GF-D8 (cell line): ENCODE measurements at regions not wholly inside any gene's neighbourhood (a gene's known extent, or its start where the extent isn't known, plus 50 kb on each side); places are given as distances from the start of the nearest gene placed in this dataset.
"Not testable (repeated sequence)": the region's sequence is repeated elsewhere in the genome, so short reads cannot be mapped to it uniquely, and the experiment has no call there.

Experiments
- DNase-seq: peaks from one replicate; lab custom pipeline; 2025; lab: John Stamatoyannopoulos, UW

DNA sequence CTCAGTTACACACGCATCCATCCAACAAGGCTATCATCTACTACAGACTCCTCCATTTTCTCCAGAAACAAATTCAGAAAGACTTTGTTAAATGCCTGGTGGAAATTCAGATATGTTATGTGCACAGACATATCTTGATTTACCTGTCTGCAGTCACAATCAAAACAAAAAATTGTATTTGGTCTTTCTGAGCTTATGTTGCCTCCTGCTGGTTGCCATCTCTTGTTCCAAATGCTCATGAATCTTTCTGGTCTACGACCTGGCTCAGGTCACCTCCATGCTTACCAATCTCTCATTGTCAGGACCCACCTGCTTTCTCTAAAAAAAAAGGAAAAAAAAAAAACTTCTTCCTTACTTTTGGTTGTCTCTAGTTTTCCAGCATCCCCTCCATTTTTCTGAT is 169.2 kb upstream of the PLXNC1 start:
- DNase-seq, result no peak

GRCh38 chr12:93980711-93981110 is 167.7 kb upstream of the PLXNC1 start:
- DNase-seq, result no peak

DNA sequence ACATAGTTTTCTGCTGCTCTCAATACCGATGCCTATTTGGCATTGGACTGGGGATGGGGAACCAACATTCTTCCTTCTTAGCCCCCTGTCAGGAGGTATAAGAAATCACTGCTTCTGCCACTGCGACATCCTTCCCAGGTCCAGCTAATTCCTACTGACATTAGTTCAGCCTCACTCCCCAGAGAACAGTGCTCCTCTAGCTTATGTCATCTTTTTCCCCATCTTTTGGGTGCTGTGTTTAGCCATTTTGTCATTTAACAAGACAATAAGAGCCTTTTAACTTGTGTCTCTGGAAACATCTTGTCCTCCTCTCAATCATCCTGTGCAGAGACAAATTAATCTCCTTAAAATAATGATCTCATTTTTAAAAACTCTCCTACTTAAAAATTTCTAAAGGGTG is 167.0 kb upstream of the PLXNC1 start:
- no peak for DNase-seq

DNA sequence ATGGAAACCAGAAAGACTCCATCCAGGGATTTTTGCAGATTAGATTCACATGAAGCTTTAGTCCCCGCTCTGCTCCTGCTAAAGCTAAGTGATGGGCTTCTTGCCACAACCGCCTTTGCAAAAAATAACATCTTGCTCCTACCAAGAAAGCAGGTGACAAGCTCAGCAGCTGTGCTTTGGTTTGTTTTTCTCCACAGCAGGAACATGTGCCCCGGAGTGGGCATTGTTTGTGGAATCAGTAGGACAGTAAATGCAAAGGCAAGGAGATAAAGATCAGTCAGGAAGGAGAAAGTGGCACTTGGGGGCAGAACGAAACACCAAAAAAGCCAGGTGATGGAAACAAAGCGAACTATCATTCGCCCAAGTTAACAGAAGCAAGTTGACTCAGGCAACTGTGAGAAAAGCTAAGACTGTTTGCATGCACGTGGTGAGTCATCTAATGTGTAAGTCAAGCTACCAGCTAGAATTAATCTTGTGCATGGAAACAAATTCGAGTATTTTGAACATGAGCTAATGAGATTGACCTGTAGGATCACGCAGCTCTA is 165.5 kb upstream of the PLXNC1 start:
- no peak for DNase-seq

GRCh38 chr12:93984005-93984404 is 164.4 kb upstream of the PLXNC1 start:
- DNase-seq, result no peak

GRCh38 chr12:93989949-93990348 is 158.4 kb upstream of the PLXNC1 start:
- no peak for DNase-seq

GRCh38 chr12:93990832-93991803 is 157.3 kb upstream of the PLXNC1 start:
- no peak for DNase-seq

- DNase-seq, result no peak
Measured at GRCh38 chr12:93991829-93992461, 156.4 kb upstream of the PLXNC1 start.

- DNase-seq, result no peak
Measured at GRCh38 chr12:93994721-93995120, 153.7 kb upstream of the PLXNC1 start.

- no peak for DNase-seq
Measured at GRCh38 chr12:93996321-93996720, 152.1 kb upstream of the PLXNC1 start.

DNA sequence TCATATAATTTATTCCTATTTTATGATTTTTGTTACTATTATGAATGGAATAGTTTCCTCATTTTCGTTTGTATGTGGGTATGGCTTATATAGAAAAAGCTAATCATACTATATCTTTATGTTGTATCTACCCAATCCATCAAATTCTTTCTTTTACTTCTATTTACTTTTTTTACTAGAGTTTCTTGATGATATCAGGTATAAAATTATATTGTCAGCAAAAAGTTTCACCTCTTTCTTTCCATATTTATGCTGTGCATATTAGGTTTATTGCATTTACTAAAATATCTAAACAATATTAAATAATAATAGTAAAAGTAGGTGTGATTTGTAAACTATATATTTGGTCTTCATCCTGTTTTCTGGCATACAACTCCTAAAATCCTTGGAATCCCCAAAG is 146.7 kb upstream of the PLXNC1 start:
- DNase-seq, result no peak

DNA sequence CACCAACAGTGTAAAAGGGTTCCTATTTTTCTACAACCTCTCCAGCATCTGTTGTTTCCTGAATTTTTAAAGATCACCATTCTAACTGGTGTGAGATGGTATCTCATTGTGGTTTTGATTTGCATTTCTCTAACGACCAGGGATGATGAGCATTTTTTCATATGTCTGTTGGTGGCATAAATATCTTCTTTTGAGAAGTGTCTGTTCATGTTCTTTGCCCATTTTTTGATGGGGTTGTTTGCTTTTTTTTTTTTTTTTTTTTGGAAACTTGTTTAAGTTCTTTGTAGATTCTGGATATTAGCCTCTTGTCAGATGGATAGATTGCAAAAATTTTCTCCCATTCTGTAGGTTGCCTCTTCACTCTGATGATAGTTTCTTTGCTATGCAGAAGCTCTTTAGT is 145.5 kb upstream of the PLXNC1 start:
- not testable (repeated sequence) for DNase-seq

- DNase-seq, result not testable (repeated sequence)
Measured at GRCh38 chr12:94007833-94008232, 140.5 kb upstream of the PLXNC1 start.

GRCh38 chr12:94010307-94010706 is 138.1 kb upstream of the PLXNC1 start:
- DNase-seq, result no peak

DNA sequence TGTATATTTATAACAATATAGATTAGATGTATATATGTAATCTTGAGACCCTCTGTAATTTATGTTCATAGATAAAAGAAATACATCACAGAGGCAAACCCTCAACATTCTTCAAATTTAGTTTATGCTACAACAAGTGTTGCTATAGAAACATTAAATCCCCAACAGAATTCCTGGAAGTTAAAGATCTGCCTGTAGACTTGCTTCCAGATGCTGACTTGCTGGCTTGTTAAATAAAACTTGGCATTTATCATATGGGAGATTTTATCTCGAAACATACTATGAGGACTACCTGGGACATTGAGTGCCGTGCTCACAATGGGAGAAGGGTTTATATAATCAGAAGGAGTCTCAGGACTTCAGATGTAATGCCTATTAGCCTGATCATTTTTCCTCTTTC is 136.3 kb upstream of the PLXNC1 start:
- DNase-seq, result no peak

DNA sequence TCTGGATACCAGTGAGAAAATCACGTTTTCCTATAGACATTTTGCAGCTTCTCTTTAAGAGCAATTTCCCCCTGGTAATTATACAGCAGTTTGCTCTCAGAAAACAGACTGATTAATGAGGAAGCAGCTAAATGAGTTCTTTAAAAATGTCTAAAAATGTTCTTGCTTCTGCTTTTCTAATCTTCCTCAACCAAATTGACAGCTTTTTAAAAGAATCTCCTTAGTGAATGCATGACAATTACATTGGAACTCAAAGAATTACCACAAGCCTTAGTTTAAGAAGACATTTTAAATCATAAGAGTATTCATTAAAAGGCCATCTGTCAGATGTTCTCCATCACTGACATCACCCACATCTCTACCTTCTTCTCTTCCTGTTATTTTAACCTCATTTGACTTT is 135.8 kb upstream of the PLXNC1 start:
- no peak for DNase-seq

- not testable (repeated sequence) for DNase-seq
Measured at GRCh38 chr12:94017247-94017646, 131.1 kb upstream of the PLXNC1 start.

- no peak for DNase-seq
Measured at GRCh38 chr12:94020335-94020734, 128.0 kb upstream of the PLXNC1 start.

- no peak for DNase-seq
Measured at GRCh38 chr12:94023879-94024278, 124.5 kb upstream of the PLXNC1 start.

GRCh38 chr12:94025068-94025467 is 123.3 kb upstream of the PLXNC1 start:
- no peak for DNase-seq

DNA sequence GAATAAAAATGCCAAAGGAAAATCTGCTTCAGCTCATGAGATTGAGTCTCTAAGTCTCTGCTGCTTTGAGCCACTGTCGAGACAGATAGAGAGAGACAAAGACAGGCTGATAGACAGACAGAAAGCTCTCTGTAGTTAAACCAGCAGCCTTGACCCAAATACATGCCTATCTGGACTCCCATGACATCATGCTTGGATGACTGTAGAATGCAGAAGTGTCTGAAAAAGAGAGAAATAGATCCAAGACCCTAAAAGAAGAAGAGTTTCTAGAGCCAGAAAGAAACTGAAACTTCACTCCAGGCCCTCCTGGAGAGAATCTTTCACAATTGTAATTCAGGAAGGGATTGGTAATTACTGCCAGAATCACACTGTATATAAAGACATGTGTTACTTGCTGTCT is 122.6 kb upstream of the PLXNC1 start:
- no peak for DNase-seq

DNA sequence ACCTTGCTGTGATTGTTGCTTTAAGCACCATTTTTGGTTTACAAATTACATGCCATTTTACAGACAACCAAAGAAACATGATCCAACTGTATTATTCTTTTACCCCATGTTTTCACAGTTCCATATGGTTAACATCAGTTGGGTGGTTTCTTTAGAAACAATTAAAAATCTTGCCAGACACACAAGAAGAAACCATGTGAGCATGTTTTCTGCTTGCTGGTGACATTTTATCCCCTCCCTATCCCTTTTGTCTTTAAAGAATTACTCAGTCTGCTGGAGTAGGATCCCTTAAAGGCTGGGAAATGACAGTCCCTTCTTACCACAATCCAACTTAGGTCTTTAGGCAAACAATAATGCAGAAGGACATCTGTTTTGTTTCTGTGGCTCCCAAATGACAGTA is 121.8 kb upstream of the PLXNC1 start:
- DNase-seq, result no peak

GRCh38 chr12:94027561-94027960 is 120.8 kb upstream of the PLXNC1 start:
- DNase-seq, result no peak
